HL-60 (cell line): ENCODE measurements at regions not wholly inside any gene's neighbourhood (a gene's known extent, or its start where the extent isn't known, plus 50 kb on each side); places are given as distances from the start of the nearest gene placed in this dataset.

Source experiments
- GABPA ChIP-seq: IDR thresholded peaks from 2 replicates; pipeline ENCODE4 v1.6.1; 2012; ENCODE audit warnings: low read depth
- POLR2AphosphoS5 ChIP-seq: IDR thresholded peaks from 2 replicates; pipeline ENCODE4 v1.6.1; 2012; ENCODE audit warnings: low read depth
- SPI1 ChIP-seq: IDR thresholded peaks from 2 replicates; pipeline ENCODE4 v1.6.1; 2012; ENCODE audit warnings: low read depth, mild to moderate bottlenecking, borderline replicate concordance
- TF ChIP-seq, protein P1 (sequence below): IDR thresholded peaks from 2 replicates; pipeline ENCODE4 v1.6.1; 2012; ENCODE audit warnings: low read depth; ENCODE audit not compliant: insufficient replicate concordance
- TF ChIP-seq, protein P2 (sequence below): IDR thresholded peaks from one replicate; pipeline ENCODE4 v1.5.1; 2011; ENCODE audit warnings: low read length, control low read depth, inconsistent platforms; ENCODE audit not compliant: insufficient read depth

DNA sequence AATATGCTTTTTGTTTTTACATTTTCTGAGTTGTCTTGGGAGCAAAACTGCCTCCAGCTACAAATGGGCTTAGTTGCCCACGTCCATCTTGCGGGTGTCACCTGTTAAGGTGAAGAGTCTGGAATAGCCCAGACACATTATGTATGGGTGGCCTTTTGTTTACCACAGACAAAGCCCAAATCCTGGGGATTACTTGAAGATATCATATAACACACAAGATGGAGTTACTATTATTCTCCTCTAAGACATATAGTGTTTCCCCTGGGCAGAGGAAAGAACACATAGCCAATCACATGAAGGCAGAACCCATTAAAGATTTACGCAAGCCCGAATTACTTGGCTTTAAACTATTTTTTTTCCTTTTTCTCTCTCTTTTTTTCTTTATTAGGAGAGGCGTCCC, 625.6 kb upstream of the FAM241A start:
- TF ChIP-seq, protein P1, sequence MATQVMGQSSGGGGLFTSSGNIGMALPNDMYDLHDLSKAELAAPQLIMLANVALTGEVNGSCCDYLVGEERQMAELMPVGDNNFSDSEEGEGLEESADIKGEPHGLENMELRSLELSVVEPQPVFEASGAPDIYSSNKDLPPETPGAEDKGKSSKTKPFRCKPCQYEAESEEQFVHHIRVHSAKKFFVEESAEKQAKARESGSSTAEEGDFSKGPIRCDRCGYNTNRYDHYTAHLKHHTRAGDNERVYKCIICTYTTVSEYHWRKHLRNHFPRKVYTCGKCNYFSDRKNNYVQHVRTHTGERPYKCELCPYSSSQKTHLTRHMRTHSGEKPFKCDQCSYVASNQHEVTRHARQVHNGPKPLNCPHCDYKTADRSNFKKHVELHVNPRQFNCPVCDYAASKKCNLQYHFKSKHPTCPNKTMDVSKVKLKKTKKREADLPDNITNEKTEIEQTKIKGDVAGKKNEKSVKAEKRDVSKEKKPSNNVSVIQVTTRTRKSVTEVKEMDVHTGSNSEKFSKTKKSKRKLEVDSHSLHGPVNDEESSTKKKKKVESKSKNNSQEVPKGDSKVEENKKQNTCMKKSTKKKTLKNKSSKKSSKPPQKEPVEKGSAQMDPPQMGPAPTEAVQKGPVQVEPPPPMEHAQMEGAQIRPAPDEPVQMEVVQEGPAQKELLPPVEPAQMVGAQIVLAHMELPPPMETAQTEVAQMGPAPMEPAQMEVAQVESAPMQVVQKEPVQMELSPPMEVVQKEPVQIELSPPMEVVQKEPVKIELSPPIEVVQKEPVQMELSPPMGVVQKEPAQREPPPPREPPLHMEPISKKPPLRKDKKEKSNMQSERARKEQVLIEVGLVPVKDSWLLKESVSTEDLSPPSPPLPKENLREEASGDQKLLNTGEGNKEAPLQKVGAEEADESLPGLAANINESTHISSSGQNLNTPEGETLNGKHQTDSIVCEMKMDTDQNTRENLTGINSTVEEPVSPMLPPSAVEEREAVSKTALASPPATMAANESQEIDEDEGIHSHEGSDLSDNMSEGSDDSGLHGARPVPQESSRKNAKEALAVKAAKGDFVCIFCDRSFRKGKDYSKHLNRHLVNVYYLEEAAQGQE, result no peak
- TF ChIP-seq, protein P2, sequence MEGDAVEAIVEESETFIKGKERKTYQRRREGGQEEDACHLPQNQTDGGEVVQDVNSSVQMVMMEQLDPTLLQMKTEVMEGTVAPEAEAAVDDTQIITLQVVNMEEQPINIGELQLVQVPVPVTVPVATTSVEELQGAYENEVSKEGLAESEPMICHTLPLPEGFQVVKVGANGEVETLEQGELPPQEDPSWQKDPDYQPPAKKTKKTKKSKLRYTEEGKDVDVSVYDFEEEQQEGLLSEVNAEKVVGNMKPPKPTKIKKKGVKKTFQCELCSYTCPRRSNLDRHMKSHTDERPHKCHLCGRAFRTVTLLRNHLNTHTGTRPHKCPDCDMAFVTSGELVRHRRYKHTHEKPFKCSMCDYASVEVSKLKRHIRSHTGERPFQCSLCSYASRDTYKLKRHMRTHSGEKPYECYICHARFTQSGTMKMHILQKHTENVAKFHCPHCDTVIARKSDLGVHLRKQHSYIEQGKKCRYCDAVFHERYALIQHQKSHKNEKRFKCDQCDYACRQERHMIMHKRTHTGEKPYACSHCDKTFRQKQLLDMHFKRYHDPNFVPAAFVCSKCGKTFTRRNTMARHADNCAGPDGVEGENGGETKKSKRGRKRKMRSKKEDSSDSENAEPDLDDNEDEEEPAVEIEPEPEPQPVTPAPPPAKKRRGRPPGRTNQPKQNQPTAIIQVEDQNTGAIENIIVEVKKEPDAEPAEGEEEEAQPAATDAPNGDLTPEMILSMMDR, result no peak
- TF ChIP-seq POLR2AphosphoS5 (no peak), SPI1 (no peak), GABPA (no peak)
